NCI-H2196 treated with DMSO at 0.1 percent for 48 hours (cell line): ENCODE measurements at regions not wholly inside any gene's neighbourhood (a gene's known extent, or its start where the extent isn't known, plus 50 kb on each side); places are given as distances from the start of the nearest gene placed in this dataset.

ENCODE experiments used
- DNase-seq: peaks from one replicate; lab custom pipeline; 2025; ENCODE audit not compliant: unreplicated experiment; lab: John Stamatoyannopoulos, UW

DNA sequence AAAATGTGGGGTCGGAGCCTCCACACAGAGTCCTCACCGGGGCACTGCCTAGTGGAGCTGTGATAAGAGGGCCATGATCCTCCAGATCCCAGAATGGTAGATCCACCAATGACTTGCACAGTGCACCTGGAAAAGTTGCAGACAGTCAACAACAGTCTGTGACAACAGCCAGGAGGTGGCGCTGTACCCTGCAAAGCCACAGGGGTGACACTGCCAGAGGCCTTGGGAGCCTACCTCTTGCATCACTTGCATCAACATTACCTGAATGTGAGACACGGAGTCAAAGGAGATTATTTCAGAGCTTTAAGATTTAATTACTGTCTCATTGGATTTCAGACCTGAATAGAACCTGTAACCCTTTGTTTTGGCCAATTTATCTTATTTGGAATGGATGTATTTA, 614.1 kb upstream of the CDH9 start:
- DNase-seq = no peak

DNA sequence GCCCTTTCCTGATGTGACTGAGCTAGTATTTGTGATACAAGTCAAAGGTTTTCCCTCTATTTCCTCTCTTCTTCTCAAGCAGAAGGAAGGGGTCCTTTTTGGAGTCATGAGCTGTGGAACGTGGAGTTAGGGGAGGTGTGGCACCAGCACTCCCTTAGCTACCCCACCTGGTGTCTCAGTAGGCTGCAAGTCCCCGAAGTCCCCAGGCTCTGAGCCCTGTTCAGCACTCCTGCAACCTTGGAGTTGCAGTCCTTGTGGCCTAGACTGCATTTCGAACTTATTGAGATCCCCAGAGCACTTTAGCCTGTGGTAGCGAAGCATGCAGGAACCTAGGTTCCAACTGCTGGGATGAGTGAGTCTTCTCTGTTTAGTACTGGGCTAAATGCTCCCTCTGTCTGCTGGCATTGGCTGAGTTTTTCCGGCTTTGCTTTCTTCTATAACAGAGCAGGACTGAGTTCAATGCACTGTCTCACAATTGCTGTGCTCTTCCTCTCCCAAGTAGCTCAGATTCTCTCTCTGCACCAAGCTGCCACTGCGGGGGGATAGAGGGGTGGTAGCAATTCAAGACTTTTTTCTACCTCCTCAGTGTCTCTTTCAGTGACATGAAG, 600.7 kb upstream of the CDH9 start:
- DNase-seq = no peak

DNA sequence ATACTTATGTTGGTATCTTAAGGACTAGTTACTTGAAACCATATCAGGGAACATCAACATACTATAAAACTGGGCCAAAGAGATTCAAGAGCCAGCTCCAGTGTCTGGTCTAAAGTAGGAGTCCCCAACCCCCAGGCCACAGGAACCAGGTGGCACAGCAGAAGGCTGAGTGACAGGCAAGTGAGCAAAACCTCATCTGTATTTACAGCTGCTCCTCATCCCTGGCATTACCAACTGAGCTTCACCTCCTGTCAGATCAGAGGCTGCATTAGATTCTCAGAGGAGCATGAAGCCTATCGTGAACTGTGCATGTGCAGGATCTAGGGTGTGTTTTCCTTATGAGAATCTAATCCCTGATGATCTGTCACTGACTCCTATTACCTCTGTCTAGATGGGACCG, 581.6 kb upstream of the CDH9 start:
- no peak for DNase-seq

DNA sequence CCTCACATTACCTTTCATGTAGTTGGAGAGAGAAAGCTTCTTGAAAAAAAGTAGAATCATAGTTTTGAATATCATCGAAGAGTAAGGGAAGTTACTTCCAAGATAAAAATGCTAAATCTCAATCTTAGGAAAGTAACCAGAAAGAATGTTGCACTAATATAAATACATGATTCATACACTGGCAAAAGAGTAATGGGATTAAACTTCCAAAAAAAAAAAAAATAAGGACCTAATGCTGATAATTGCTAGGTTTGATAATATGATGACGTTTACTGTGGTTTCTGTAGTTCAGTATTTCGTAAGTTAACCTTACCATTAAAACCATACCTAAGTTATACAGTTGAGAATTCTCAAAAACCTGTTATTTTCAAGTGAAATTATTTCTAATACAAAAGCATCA, 573.8 kb upstream of the CDH9 start:
- no peak for DNase-seq

DNA sequence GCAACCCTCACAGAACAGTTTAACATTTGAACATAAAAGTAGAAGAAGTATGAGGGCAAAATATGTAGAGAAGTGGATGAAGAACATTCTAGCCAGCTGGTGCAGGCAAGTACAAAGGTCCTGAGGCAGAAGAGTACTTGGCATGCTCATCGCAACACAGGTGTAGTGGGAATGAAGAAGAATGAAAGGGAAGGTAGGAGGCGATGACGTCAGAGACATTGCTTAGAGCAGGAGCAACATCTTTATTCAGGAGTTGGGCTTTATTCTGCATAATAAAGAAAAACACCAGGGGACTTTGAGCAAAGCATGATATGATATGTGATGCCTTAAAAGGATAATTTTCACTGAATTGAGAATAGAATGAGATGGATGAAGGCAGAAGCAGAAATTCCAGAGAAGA, 570.6 kb upstream of the CDH9 start:
- no peak for DNase-seq

DNA sequence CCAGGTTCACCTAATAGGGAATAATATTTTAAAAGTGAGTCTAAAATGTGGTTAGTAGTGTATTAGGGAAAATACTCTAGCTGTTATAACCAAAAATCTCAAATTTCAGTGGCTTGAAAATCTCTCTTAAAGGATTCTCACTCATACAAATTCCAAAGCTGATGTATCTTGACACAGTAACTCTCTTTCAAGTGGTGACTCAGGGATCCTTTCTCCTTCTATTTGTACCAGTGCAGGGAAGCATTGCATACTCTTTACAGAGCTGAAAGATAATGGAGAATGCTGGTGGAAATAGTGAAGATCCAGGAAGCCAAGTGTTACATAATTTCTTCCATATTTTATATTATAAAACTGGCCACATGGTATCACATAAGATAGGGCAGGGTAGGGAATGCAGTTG, 560.2 kb upstream of the CDH9 start:
- no peak for DNase-seq

DNA sequence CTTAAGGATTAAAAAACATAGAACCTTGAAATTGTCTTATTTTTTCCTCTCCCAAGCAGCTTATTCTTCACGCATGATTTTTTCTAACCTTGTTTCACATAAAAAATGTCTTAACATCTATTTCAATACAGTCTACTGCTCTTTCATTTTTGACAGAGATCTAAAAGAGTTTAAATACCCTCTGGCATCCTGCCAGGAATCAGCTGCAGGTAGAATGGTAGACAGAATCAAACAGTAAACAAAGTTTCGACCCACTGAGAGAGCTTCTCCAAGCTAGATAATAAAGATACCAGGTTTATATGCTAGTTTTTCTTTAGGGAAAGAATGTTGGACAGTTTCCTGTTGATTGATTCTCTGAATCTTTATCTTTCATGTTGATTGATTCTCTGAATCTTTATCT, 555.8 kb upstream of the CDH9 start:
- DNase-seq = no peak

DNA sequence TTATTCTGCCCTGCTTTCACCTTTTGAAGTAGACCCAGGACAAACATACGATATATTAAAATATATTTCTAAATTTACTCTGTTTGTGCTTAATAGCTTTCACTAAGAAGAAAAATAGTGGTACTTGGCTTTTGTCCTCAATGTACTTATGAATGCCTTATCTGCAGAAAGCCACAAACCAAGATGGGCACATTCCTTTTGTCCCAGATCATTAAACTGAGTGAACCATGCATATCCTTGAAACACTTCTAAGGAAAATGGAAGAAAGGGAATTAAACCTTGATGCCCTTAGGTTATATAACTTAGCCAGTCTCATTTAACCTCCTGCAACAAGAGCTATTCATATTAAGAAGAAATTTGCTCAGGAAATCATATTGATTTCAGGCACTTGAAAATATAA, 553.8 kb upstream of the CDH9 start:
- no peak for DNase-seq

DNA sequence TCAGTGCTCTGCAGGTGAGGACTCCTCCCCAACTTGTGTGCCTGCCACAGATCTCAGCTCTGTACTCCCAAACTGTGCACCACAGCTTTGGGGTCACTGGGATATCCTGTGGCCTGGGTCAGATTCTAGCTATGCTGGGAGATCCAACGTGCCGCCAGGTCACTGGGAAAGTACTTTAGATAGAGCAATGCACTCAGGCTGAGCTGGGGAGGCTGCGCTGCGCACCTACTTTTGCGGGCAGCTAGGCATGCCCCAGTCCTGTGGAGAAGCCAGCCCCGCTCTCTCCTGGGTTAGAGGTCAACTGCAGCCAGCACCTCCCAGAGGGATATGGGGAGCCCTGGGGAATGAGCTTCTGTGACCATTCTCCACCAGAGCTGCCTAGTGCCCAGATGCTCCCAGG, 552.1 kb upstream of the CDH9 start:
- no peak for DNase-seq

DNA sequence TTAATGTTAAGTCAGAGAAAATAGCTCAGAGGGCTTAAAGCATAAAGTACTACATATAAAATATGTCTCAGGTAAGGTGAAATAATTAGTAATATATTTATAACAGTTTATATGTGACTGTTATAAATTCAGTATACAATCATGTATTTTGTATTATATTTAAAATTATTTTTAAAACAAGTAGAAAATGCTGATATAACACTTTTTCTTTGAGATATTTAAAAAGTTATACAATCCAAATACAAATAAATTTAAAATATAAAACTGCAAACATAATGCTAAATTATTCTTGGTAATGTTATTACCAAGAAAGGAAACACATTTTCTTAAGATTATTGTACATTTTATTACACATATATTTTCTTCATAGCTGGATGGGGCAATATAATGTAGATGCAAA, 539.9 kb upstream of the CDH9 start:
- no peak for DNase-seq

DNA sequence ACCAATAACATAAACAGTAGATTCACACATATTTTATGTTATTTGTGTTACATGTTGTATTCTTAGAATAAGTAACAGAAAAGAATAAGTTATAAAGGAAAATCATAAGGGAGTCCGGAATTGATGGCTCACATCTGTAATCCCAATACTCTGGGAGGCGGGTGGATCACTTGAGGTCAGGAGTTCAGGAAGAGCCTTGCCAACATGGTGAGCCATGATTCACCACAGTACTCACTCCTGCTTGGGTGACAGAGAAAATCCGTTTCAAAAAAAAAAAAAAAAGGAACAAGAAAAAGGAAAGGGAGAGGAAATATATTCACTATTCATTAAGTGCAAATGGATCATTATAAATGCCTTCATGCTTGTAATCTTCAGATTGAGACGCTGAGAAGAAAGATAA, 533.3 kb upstream of the CDH9 start:
- no peak for DNase-seq

DNA sequence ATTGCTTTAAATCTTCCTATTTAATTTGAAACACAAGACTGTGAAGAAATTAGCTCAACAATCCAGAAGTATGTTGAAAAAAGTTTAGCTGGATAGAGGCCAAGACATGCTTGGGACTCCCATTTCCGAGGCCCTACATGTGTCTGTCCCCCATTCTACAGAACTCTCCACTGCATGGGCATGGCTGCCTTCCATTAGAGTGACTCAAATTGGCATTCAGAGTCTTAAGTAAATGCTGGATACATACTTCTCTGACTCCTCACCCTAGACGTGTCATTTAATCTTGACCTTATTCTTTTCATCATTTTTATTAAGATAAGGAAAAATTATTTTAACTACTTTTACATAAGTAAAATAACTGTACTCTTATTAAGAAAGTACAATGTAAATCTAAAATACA, 530.4 kb upstream of the CDH9 start:
- no peak for DNase-seq

DNA sequence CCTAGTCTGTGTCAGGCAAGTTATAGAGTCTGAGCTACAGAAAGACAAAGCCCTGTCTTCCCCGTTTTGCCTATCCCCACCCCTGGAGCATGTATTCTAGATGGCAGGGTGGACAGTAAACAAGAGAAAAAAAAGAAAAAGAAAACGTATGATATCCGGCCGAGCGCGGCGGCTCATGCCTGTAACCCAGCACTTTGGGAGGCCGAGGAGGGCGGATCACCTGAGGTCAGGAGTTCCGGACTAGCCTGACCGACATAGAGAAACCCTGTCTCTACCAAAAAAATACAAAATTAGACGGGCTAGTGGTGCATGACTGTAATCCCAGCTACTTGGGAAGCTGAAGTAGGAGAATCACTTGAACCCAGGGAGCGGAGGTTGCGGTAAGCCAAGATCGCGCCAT, 523.0 kb upstream of the CDH9 start:
- no peak for DNase-seq

DNA sequence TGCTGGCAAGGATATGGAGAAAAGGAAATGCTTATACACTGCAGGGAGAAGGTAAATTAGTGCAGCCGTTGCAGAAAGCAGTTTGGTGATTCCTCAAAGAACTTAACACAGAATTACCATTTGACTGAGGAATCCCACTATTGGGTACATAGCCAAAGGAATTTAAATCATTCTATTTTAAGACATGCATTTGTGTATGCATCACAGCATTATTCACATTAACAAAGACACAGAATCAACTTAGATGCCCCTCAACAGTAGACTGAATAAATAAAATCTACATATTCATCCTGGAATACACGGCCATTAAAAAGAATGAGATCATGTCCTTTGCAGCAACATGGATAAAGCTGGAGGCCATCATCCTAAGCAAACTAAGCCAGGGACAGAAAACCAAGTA, 510.1 kb upstream of the CDH9 start:
- no peak for DNase-seq

DNA sequence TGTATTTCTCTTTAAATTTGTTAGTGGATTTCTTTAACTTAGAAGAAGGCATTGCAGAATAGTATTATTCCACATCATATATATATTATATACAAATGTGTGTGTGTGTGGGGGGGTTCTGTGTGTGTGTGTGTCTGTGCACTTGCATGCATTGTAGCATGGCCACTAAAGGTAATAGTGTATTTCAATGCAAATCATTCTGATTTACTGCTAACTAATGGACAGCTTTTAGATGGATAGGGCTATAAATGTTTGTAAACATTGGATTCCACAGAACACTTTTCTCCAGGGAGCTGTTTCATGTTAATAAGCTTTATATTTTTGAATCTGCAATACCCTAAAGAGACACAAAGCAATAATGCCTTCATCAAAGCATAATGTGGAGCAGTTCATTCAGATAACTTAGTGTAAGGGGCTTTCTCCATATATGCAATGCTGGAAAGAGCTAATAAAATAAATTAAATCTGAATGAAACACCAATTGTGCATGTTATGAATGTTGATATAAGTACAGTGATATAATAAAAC, 496.7 kb upstream of the CDH9 start:
- no peak for DNase-seq

DNA sequence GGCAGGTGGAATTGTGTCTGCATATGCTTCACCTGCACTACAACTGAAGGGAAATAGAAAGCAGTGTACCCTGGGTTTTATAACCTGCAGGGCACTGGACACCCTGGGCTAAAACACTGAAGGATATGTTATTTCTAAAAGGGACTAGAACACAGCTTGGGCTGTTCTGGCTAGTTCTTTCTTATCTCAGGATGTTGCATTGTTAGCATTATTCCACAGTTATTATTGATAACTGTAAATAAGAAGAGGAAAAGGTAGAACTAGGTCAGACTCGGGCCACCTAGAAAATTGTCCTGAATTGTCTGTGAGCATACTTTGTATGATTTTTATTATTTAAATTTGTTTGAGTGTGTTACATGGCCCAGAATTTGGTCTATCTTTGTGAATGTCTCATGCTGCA, 493.9 kb upstream of the CDH9 start:
- DNase-seq = no peak

DNA sequence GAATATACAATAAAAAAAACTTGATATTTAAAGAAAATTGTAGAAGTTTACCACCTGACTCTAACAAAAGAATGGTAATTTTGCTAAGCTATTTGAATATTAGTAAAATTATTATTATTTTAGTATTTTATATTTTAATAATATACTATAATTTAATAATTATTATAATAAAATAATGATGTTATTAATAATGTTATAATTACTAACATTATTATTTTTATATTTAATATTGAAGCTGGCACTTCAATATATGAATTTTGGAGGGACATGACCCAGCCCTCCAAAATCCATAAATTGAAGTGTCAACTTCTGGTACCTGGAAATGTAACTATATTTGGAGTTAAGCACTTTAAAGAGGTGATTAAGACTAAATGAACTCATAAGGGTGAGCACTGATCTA, 486.1 kb upstream of the CDH9 start:
- no peak for DNase-seq

DNA sequence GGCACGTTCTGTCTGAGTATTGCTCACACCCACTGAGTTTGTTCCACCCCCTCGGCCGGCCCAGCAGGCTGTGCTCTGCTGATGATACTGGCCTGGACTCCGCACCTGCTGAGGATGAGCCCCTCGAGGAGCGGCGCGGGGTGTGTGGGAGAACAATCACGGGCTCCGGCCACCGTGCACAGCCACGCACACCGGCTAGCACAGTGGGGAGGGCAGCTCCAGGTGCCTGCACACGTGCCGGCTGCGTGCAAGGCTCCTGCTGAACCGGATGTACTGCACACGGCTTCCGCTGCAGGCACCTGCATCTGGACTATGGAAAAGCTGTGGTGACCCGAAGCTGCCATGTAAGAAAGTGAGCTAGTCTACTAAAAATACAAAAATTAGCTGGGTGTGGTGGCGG, 485.2 kb upstream of the CDH9 start:
- DNase-seq = no peak

DNA sequence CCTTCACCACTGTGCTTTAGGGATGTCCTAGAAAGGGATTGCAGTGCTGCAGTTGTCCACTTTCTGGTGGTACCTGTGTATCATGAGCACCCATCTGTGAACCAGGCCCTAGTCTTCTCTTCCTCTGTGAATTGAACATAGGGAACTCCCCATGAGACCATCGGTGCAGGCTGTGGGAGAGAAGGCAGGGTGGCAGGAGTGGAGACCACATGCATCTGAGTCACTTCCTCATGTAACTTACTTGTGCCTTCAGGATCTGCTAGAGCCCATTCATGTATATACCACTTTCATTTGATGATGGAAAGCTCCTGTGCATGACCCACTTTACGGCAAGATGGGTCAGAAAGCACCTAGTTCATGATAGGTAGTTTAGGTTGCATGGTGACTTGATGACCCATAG, 478.1 kb upstream of the CDH9 start:
- no peak for DNase-seq

DNA sequence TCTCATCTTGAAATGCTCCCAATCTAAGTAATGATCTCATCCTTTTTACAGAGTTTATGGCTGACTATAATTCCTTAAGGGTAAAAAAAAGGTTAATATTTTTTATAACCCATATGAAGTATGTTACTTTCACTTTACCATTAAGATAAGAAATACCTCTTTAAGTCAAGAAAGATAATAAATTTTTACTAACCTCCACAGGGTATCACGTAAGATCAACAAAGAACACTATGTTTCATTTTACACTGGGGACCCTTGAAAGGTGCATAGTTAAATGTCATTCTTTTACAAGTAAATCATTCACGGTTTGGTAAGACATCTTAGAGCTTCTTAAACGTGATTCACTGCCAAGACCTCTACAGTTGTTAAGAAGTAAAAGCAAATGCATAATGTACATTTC, 472.7 kb upstream of the CDH9 start:
- DNase-seq = no peak

DNA sequence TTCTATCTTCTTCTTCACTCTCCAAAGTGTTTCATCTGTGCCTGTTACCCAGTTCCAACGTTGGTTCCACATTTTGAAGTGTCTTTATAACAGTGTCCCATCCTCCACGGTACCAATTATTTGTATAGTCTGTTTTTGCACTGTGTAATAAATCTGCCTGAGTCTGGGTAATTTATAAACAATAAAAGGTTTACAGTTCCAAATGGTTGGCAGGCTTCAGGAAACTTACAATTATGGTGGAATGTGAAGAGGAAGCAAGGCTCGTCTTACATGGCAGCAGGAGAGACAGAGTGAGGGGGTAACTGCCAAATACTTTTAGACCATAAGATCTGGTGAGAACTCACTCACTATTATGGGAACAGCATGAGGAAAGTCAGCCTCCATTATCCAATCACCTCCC, 465.4 kb upstream of the CDH9 start:
- DNase-seq = no peak

DNA sequence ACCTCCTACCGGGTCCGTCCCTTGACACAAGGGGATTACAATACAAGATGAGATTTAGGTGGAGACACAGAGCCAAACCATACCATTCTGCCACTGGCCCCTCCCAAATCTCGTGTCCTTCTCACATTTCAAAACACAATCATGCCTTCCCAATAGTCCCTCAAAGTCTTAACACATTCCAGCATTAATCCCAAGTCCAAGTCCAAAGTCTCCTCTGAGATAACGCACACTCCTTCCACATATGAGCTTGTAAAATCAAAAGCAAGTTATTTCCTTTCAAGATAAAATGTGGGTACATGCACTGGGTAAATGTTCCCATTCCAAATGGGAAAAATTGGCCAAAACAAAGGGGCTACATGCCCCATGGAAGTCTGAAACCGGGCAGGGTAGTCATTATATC, 463.9 kb upstream of the CDH9 start:
- DNase-seq = no peak

DNA sequence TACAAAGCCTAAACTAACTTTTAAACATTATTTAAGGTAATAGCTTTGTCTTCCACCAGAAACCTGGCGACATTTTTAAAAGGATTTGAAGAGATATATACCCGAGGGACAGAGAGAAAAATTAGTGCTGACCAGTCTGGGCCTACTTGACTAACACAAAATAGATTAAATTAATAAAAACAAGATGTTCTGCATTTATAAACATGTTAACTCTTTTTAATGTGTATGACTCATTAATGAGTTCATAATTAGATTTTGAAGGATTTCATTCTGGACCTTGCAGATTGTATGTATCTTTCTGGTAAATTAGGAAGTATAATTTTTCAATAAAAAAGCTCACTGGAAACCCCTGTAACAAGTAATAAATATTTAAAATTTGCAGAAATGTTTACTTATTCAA, 459.1 kb upstream of the CDH9 start:
- DNase-seq = no peak

DNA sequence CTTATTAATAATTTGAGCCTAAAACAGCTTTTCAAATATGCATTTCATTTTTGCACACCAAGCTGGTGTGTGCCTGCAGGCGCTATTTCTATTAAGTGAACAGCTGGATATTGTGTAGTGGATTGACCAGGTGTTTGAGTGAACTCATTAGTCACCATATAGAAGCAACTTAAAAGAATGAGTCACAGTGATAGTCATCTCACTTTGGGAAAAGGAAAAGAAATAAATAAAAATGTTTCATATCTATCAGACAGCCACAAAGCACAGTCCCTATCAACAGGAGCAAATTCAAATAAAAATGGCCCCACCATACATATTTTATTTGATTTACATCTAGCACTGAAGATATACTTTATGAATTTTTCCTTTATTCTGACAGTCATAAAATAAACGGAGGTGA, 456.5 kb upstream of the CDH9 start:
- no peak for DNase-seq
